OCI-LY1 (cell line): ENCODE measurements at regions not wholly inside any gene's neighbourhood (a gene's known extent, or its start where the extent isn't known, plus 50 kb on each side); places are given as distances from the start of the nearest gene placed in this dataset.
A peak's percentile ranks its signal among the peaks of the same experiment; 100 is the strongest.

Experiments used
- H2AFZ ChIP-seq: fragments of 200-600 bp; sonication (generic), shearing (Covaris generic); 2 replicates; pipeline ENCODE4 v1.6.0; 2014; ENCODE audit warnings: antibody characterized with exemption, mild to moderate bottlenecking, low read length
- H3F3A ChIP-seq: fragments of 200-600 bp; sonication (generic), shearing (Covaris generic); 2 replicates; pipeline ENCODE4 v1.6.0; 2014; ENCODE audit warnings: mild to moderate bottlenecking, antibody characterized with exemption, low read length, moderate library complexity; ENCODE audit not compliant: insufficient read depth
- H3K27ac ChIP-seq: fragments of 200-600 bp; sonication (generic); 2 replicates; pipeline ENCODE4 v1.5.1; 2014; ENCODE audit warnings: low read length, mixed run types, mild to moderate bottlenecking, low read depth; ENCODE audit not compliant: poor library complexity, severe bottlenecking
- H3K27me3 ChIP-seq: fragments of 200-600 bp; sonication (generic); 2 replicates; pipeline ENCODE4 v1.6.0; 2014; ENCODE audit warnings: antibody characterized with exemption, mild to moderate bottlenecking, low read length, moderate library complexity; ENCODE audit not compliant: insufficient read depth
- H3K36me3 ChIP-seq: fragments of 200-600 bp; sonication (generic); 2 replicates; pipeline ENCODE4 v1.6.1; 2014; ENCODE audit warnings: mild to moderate bottlenecking, antibody characterized with exemption, low read length, moderate library complexity, mixed read lengths; ENCODE audit not compliant: insufficient read depth
- H3K4me1 ChIP-seq: fragments of 200-600 bp; sonication (generic); 2 replicates; pipeline ENCODE4 v1.5.1; 2014; ENCODE audit warnings: mild to moderate bottlenecking, low read length, moderate library complexity; ENCODE audit not compliant: insufficient read depth, severe bottlenecking
- H3K4me2 ChIP-seq: fragments of 200-600 bp; sonication (generic), shearing (Covaris generic); 2 replicates; pipeline ENCODE4 v1.6.1; 2014; ENCODE audit warnings: low read length
- H3K4me3 ChIP-seq: fragments of 200-600 bp; sonication (generic); 2 replicates; pipeline ENCODE4 v1.5.1; 2014; ENCODE audit warnings: low read length, low read depth, mild to moderate bottlenecking, mixed read lengths; ENCODE audit not compliant: poor library complexity, severe bottlenecking
- H3K79me2 ChIP-seq: fragments of 200-600 bp; shearing (Covaris generic); 2 replicates; pipeline ENCODE4 v1.6.1; 2016; ENCODE audit warnings: mixed run types, low read length, mixed read lengths; ENCODE audit not compliant: insufficient read depth
- H3K9ac ChIP-seq: fragments of 200-600 bp; sonication (generic), shearing (Covaris generic); 2 replicates; pipeline ENCODE4 v1.6.1; 2014; ENCODE audit warnings: mild to moderate bottlenecking, low read length, mixed read lengths
- H3K9me2 ChIP-seq: fragments of 200-600 bp; sonication (generic), shearing (Covaris generic); 2 replicates; pipeline ENCODE4 v1.6.1; 2014; ENCODE audit warnings: low read depth, mild to moderate bottlenecking, low read length, mixed read lengths
- H3K9me3 ChIP-seq: fragments of 200-600 bp; shearing (Covaris generic); 2 replicates; pipeline ENCODE4 v1.6.1; 2014; ENCODE audit warnings: low read length, mixed read lengths
- H4K20me1 ChIP-seq: fragments of 200-600 bp; sonication (generic), shearing (Covaris generic); 2 replicates; pipeline ENCODE4 v1.6.0; 2016; ENCODE audit warnings: mild to moderate bottlenecking, low read length; ENCODE audit not compliant: insufficient read depth
- CTCF ChIP-seq: fragments of 200-600 bp; sonication (generic), shearing (Covaris generic); IDR thresholded peaks from 2 replicates; pipeline ENCODE4 v1.5.1; 2017; ENCODE audit warnings: mild to moderate bottlenecking, antibody characterized with exemption, low read length, moderate library complexity, mixed read lengths
- EZH2 ChIP-seq: fragments of 200-600 bp; sonication (generic), shearing (Covaris generic); IDR thresholded peaks from 2 replicates; pipeline ENCODE4 v1.8.0; 2017; ENCODE audit warnings: borderline replicate concordance, mixed run types, mild to moderate bottlenecking, antibody characterized with exemption, low read length, moderate library complexity, mixed read lengths

- no peak overlapping the region for H3K4me3 ChIP-seq
- no peaks in the 10 kb centered on the region for H3K27me3 ChIP-seq
- no peak overlapping the region for H3K27ac ChIP-seq
- no peaks in the 10 kb centered on the region for H3K36me3 ChIP-seq
- H3F3A ChIP-seq: no peaks in the 10 kb centered on the region
- H2AFZ ChIP-seq: no peak overlapping the region
- no peaks in the 10 kb centered on the region for H3K9me3 ChIP-seq
- no peaks in the 10 kb centered on the region for H4K20me1 ChIP-seq
- H3K9ac ChIP-seq: no peak overlapping the region
- no peaks in the 10 kb centered on the region for H3K79me2 ChIP-seq
- TF ChIP-seq EZH2: no peak
- TF ChIP-seq CTCF: peak; percentile 25; the same call in 1 of the 2 replicates
- no peaks in the 10 kb centered on the region for H3K9me2 ChIP-seq
- no peaks in the 10 kb centered on the region for H3K4me1 ChIP-seq
- H3K4me2 ChIP-seq: no peak overlapping the region
These were observed 555.8 kb downstream of the PKHD1 start for GRCh38 chr6:51531623-51532022.

- Histone ChIP-seq H2AFZ (no peak overlapping the region), H3K4me1 (no peaks in the 10 kb centered on the region), H3K27me3 (no peaks in the 10 kb centered on the region), H3K9me2 (no peaks in the 10 kb centered on the region), H3K4me2 (no peak overlapping the region), H4K20me1 (no peaks in the 10 kb centered on the region), H3K4me3 (no peak overlapping the region), H3K36me3 (no peaks in the 10 kb centered on the region), H3K9ac (no peak overlapping the region), H3K79me2 (no peaks in the 10 kb centered on the region), H3K9me3 (no peaks in the 10 kb centered on the region), H3F3A (no peaks in the 10 kb centered on the region), H3K27ac (no peak overlapping the region)
- TF ChIP-seq EZH2: no peak
- no peak for TF ChIP-seq CTCF
These were observed 553.5 kb downstream of the PKHD1 start for GRCh38 chr6:51533962-51534361.

GRCh38 chr6:51535327-51535726 lies 552.1 kb downstream of the PKHD1 start:
- H3K36me3 ChIP-seq: no peaks in the 10 kb centered on the region
- no peaks in the 10 kb centered on the region for H4K20me1 ChIP-seq
- H2AFZ ChIP-seq: no peak overlapping the region
- no peaks in the 10 kb centered on the region for H3K4me1 ChIP-seq
- H3K9ac ChIP-seq: no peak overlapping the region
- H3K9me2 ChIP-seq: no peaks in the 10 kb centered on the region
- no peaks in the 10 kb centered on the region for H3K9me3 ChIP-seq
- H3K27ac ChIP-seq: no peak overlapping the region
- H3K79me2 ChIP-seq: no peaks in the 10 kb centered on the region
- H3K4me2 ChIP-seq: no peak overlapping the region
- H3K4me3 ChIP-seq: no peak overlapping the region
- no peaks in the 10 kb centered on the region for H3F3A ChIP-seq
- TF ChIP-seq CTCF: no peak
- no peak for TF ChIP-seq EZH2
- no peaks in the 10 kb centered on the region for H3K27me3 ChIP-seq
